GM10266 (cell line): ENCODE measurements at regions not wholly inside any gene's neighbourhood (a gene's known extent, or its start where the extent isn't known, plus 50 kb on each side); places are given as distances from the start of the nearest gene placed in this dataset.
A peak's percentile ranks its signal among the peaks of the same experiment; 100 is the strongest.

Source experiments
- DNase-seq: peaks from one replicate; pipeline ENCODE4 v3.0.0; 2012; ENCODE audit errors: extremely low spot score
- TF ChIP-seq, protein P1 (sequence below): IDR thresholded peaks from 2 replicates; pipeline ENCODE4 v1.5.1; 2012; ENCODE audit warnings: mild to moderate bottlenecking, low read depth; ENCODE audit not compliant: control insufficient read depth, insufficient read depth; ENCODE audit errors: missing control alignments

GRCh38 chr2:64317707-64318475, 136.1 kb upstream of the LGALSL start:
- no peak for DNase-seq

GRCh38 chr2:64318476-64318748, 135.6 kb upstream of the LGALSL start:
- no peak for DNase-seq
- TF ChIP-seq, protein P1, sequence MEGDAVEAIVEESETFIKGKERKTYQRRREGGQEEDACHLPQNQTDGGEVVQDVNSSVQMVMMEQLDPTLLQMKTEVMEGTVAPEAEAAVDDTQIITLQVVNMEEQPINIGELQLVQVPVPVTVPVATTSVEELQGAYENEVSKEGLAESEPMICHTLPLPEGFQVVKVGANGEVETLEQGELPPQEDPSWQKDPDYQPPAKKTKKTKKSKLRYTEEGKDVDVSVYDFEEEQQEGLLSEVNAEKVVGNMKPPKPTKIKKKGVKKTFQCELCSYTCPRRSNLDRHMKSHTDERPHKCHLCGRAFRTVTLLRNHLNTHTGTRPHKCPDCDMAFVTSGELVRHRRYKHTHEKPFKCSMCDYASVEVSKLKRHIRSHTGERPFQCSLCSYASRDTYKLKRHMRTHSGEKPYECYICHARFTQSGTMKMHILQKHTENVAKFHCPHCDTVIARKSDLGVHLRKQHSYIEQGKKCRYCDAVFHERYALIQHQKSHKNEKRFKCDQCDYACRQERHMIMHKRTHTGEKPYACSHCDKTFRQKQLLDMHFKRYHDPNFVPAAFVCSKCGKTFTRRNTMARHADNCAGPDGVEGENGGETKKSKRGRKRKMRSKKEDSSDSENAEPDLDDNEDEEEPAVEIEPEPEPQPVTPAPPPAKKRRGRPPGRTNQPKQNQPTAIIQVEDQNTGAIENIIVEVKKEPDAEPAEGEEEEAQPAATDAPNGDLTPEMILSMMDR, result no peak

More at GRCh38 chr2:64317707-64318475, 136.1 kb upstream of the LGALSL start:
- TF ChIP-seq, protein P1, result peak; percentile 16

DNA sequence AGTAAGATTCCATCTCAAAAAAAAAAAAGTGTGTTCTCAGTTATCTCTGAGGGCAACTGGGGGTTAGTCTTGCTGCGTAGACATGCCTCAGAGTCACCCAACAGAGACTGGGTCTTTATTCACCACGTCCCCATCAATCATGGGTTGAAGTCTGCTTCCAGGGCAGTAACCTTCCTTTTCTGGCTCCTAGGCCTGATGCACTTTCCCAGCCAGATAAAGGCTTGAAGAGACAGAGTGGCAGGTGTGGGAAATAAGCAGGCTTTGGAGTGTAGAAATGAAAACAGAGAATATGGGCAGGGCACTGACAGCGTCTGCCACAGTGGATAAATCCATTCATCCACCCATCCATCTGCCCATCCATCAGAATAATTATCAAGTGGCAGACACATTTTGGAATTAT, 134.1 kb upstream of the LGALSL start:
- no peak for DNase-seq
- TF ChIP-seq, protein P1, result no peak

DNA sequence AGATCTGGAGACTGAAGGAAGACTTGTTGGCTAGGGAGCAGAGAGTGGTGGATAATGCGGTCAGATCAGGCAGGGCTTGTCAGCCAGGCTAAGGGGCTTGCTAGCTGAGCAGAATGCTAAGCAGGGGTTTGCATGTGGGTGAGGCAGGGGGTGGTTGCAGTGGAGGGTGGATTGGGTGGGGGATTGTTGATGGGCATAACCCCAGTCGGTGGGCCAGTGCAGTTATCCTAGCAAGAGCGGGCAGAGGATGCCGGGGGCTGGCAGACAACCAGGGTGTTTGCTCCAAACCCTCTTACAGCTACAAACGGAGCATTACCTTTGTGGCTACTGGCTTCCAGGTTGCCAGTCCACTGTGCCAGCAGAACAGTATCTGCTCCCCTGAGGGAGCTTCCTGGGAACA, 131.5 kb upstream of the LGALSL start:
- DNase-seq, result no peak
- TF ChIP-seq, protein P1, result no peak

- no peak for DNase-seq
- TF ChIP-seq, protein P1, result no peak
Observed at GRCh38 chr2:64323197-64323596, 130.8 kb upstream of the LGALSL start.

DNA sequence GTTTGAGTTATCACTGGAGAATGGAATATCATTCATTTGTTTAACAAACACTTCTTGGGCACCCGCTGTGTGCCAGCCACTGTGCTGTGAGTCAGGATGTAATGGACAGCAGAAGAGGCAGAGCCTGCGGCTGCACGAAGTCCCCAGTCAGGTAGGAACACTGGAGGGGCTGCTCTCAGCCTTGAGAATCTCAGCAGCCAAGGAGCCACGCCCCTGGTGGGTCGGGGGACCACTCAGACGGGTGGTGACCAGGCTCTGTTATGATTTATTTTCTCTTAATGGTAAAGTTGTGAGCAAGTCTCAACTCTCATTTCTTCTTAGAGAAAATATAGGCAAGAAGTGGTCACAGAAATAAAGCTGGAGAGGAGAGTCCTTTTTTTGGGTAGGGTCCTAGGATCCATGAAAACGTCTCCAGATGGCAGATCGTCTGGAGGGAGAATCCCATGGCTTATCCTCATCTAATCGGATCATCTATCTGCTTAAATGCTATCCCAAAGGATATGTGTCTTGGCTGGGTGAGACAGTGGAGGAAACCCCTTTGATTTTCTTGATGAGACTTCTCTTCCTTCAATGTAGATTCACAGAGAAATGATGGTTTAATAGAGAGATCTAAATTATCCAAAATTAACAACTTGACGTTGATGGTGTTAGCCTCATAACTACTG, 129.1 kb upstream of the LGALSL start:
- TF ChIP-seq, protein P1, result no peak
- DNase-seq, result no peak

DNA sequence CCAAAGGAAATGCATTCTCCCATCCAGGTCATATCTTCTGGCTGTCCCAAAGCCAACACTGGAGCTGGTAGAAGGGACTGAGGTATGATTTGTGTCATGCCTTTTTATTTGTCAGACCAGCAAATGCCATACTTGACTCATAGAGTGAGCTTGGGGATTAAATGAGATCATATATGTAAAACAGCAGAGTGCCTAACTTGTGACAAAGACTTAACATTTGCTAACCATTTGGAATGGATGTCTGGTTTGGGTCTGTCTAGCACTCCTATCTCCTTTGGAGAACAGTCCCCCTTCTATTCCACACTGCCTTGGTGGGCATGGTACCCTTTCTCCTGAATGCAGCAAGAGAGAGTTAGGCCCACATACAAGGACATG, 128.5 kb upstream of the LGALSL start:
- TF ChIP-seq, protein P1, result no peak
- no peak for DNase-seq
